ENCODE measurements at regions not wholly inside any gene's neighbourhood (a gene's known extent, or its start where the extent isn't known, plus 50 kb on each side); places are given as distances from the start of the nearest gene placed in this dataset.

DNA sequence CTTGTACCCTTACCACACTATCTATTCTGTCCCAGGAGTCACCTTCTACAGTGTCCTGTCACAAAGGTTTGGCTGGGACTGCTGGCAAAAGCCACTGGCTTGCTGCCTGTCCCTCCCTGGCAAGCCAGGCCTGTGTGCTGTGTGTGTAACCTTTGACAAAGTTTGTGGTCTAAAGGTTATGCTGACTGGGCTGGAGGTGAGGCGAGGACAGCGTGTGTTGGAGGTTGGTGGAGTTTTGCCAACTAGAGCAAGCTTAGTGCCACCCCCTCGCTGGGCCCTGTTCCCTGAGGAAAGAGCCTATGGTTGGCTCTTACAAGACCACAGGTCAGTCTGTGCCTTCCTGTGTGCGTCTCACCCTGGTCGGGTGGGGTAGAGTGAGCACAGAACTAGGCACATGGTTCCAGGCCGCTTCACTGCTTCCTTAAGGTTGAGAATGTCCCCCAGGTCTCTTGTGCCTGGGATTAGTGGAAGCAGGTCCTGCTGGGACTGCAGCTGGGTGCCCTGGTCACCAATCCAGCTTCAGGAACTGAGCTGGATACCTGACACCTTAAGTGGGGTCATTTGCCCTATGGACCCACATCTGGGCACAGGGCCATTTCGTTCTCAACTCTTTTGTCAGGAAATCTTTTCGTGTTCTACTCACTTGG lies 152.2 kb downstream of the GADD45G start:
- Histone ChIP-seq H3K27me3 (ENCODE audit: control insufficient read depth, extremely low read depth, insufficient read depth, low read length) (no peaks in the 10 kb centered on the region), H2AFZ (ENCODE audit: control insufficient read depth, low read length) (no peak overlapping the region), H3K27ac (ENCODE audit: control insufficient read depth, insufficient read depth, low read length) (no peak overlapping the region), H3K4me2 (ENCODE audit: control insufficient read depth, extremely low read depth, insufficient read depth, low read depth, low read length) (no peak overlapping the region), H3K79me2 (ENCODE audit: control insufficient read depth, insufficient read depth, low read length) (no peaks in the 10 kb centered on the region), H3K9me1 (ENCODE audit: control insufficient read depth, extremely low read depth, insufficient read depth, low read length) (no peaks in the 10 kb centered on the region), H4K20me1 (ENCODE audit: control insufficient read depth, extremely low read depth, insufficient read depth, low read length) (no peaks in the 10 kb centered on the region), H3K4me3 (ENCODE audit: control insufficient read depth in 2 of 3, extremely low read depth in 1 of 3, insufficient read depth in 2 of 3, low read depth in 1 of 3, low read length in 3 of 3) (no peak overlapping the region), H3K36me3 (ENCODE audit: control insufficient read depth in 2 of 2, extremely low read depth in 1 of 2, insufficient read depth in 2 of 2, low read length in 2 of 2) (no peaks in the 10 kb centered on the region), H3K9ac (ENCODE audit: control insufficient read depth, extremely low read depth, insufficient read depth, low read length) (no peak overlapping the region), H3K4me1 (ENCODE audit: control insufficient read depth, extremely low read depth, insufficient read depth, low read length) (no peaks in the 10 kb centered on the region), H3K9me3 (ENCODE audit: control insufficient read depth, low read depth, low read length) (no peaks in the 10 kb centered on the region)
- FAIRE-seq (no peak), DNase-seq (ENCODE audit: low read depth, low spot score) (no peak)
- no peak for TF ChIP-seq CTCF (optimal IDR thresholded peaks at IDR 0.05 in 1 of 3, IDR thresholded peaks at IDR 0.05 in 1 of 3, conservative IDR thresholded peaks at IDR 0.05 in 1 of 3; ENCODE audit: extremely low read depth in 1 of 3, insufficient read depth in 2 of 3, low read length in 3 of 3)
- no peak for TF ChIP-seq EZH2 (IDR thresholded peaks at IDR 0.05; ENCODE audit: low read length)
- dilution Hi-C loops (cut with MboI; ENCODE audit: extremely low pct_ligation_motif_present, low sequenced_read_pairs), result no loop called here

GRCh38 chr9:89757776-89758528 lies 153.1 kb downstream of the GADD45G start:
- Histone ChIP-seq H3K27ac (ENCODE audit: control insufficient read depth, insufficient read depth, low read length) (no peak overlapping the region), H3K4me2 (ENCODE audit: control insufficient read depth, extremely low read depth, insufficient read depth, low read depth, low read length) (no peak overlapping the region), H3K36me3 (ENCODE audit: control insufficient read depth in 2 of 2, extremely low read depth in 1 of 2, insufficient read depth in 2 of 2, low read length in 2 of 2) (no peaks in the 10 kb centered on the region), H3K9ac (ENCODE audit: control insufficient read depth, extremely low read depth, insufficient read depth, low read length) (no peak overlapping the region), H4K20me1 (ENCODE audit: control insufficient read depth, extremely low read depth, insufficient read depth, low read length) (no peaks in the 10 kb centered on the region), H3K4me3 (ENCODE audit: control insufficient read depth in 2 of 3, extremely low read depth in 1 of 3, insufficient read depth in 2 of 3, low read depth in 1 of 3, low read length in 3 of 3) (no peak overlapping the region), H3K9me1 (ENCODE audit: control insufficient read depth, extremely low read depth, insufficient read depth, low read length) (no peaks in the 10 kb centered on the region), H3K27me3 (ENCODE audit: control insufficient read depth, extremely low read depth, insufficient read depth, low read length) (no peaks in the 10 kb centered on the region), H3K79me2 (ENCODE audit: control insufficient read depth, insufficient read depth, low read length) (no peaks in the 10 kb centered on the region), H2AFZ (ENCODE audit: control insufficient read depth, low read length) (no peak overlapping the region), H3K4me1 (ENCODE audit: control insufficient read depth, extremely low read depth, insufficient read depth, low read length) (no peaks in the 10 kb centered on the region), H3K9me3 (ENCODE audit: control insufficient read depth, low read depth, low read length) (no peaks in the 10 kb centered on the region)
- TF ChIP-seq CTCF (optimal IDR thresholded peaks at IDR 0.05 in 1 of 3, IDR thresholded peaks at IDR 0.05 in 1 of 3, conservative IDR thresholded peaks at IDR 0.05 in 1 of 3; ENCODE audit: extremely low read depth in 1 of 3, insufficient read depth in 2 of 3, low read length in 3 of 3), result no peak
- no peak for TF ChIP-seq EZH2 (IDR thresholded peaks at IDR 0.05; ENCODE audit: low read length)
- dilution Hi-C loops (cut with MboI; ENCODE audit: extremely low pct_ligation_motif_present, low sequenced_read_pairs), result no loop called here
- no peak for DNase-seq (ENCODE audit: low read depth, low spot score)
- FAIRE-seq, result no peak

All from keratinocyte (primary cell).